ENCODE measurements at regions not wholly inside any gene's neighbourhood (a gene's known extent, or its start where the extent isn't known, plus 50 kb on each side); places are given as distances from the start of the nearest gene placed in this dataset.

GRCh38 chrX:150143721-150144440 is 205.6 kb upstream of the EOLA2 start:
- Histone ChIP-seq H3K4me3 (ENCODE audit: low read depth, low read length) (no peak overlapping the region), H3K9me3 (no peaks in the 10 kb centered on the region), H3K36me3 (no peaks in the 10 kb centered on the region), H3K27me3 (no peaks in the 10 kb centered on the region), H3K4me1 (no peaks in the 10 kb centered on the region)
- DNase-seq = no peak
- no peak for TF ChIP-seq CTCF (IDR thresholded peaks at IDR 0.05; ENCODE audit: low read depth, low read length)

GRCh38 chrX:150146271-150146896 is 208.1 kb upstream of the EOLA2 start:
- no peak for DNase-seq
- no peaks in the 10 kb centered on the region for H3K9me3 ChIP-seq

GRCh38 chrX:150148749-150149672 is 210.7 kb upstream of the EOLA2 start:
- Histone ChIP-seq H3K4me3 (ENCODE audit: low read depth, low read length) (no peak overlapping the region), H3K4me1 (no peaks in the 10 kb centered on the region), H3K27me3 (no peaks in the 10 kb centered on the region), H3K9me3 (no peaks in the 10 kb centered on the region), H3K36me3 (no peaks in the 10 kb centered on the region)
- TF ChIP-seq CTCF (IDR thresholded peaks at IDR 0.05; ENCODE audit: low read depth, low read length) = no peak
- no peak for DNase-seq

More at GRCh38 chrX:150146271-150146896, 208.1 kb upstream of the EOLA2 start:
- H3K4me3 ChIP-seq (ENCODE audit: low read depth, low read length) = no peak overlapping the region
- no peaks in the 10 kb centered on the region for H3K4me1 ChIP-seq
- TF ChIP-seq CTCF (IDR thresholded peaks at IDR 0.05; ENCODE audit: low read depth, low read length) = no peak
- no peaks in the 10 kb centered on the region for H3K36me3 ChIP-seq
- no peaks in the 10 kb centered on the region for H3K27me3 ChIP-seq

GRCh38 chrX:150150076-150150779 is 211.9 kb upstream of the EOLA2 start:
- H3K9me3 ChIP-seq = no peaks in the 10 kb centered on the region
- no peaks in the 10 kb centered on the region for H3K36me3 ChIP-seq
- no peaks in the 10 kb centered on the region for H3K4me1 ChIP-seq
- no peaks in the 10 kb centered on the region for H3K27me3 ChIP-seq
- no peak overlapping the region for H3K4me3 ChIP-seq (ENCODE audit: low read depth, low read length)
- TF ChIP-seq CTCF (IDR thresholded peaks at IDR 0.05; ENCODE audit: low read depth, low read length) = no peak
- DNase-seq = no peak

GRCh38 chrX:150150780-150151125 is 212.4 kb upstream of the MAMLD1 start:
- TF ChIP-seq CTCF (IDR thresholded peaks at IDR 0.05; ENCODE audit: low read depth, low read length) = no peak
- no peaks in the 10 kb centered on the region for H3K36me3 ChIP-seq
- H3K4me1 ChIP-seq = no peaks in the 10 kb centered on the region
- no peaks in the 10 kb centered on the region for H3K27me3 ChIP-seq
- no peak for DNase-seq
- H3K4me3 ChIP-seq (ENCODE audit: low read depth, low read length) = no peak overlapping the region
- no peaks in the 10 kb centered on the region for H3K9me3 ChIP-seq
